ENCODE measurements at regions not wholly inside any gene's neighbourhood (a gene's known extent, or its start where the extent isn't known, plus 50 kb on each side); places are given as distances from the start of the nearest gene placed in this dataset.

GRCh38 chr6:23587582-23587981 is 538.4 kb upstream of the NRSN1 start:
- no peak overlapping the region for H3K27ac Mint-ChIP-seq
- peaks cover 1% of the 10 kb centered on the region for H3K36me3 Mint-ChIP-seq (ENCODE audit: insufficient read depth)
- peaks cover 15% of the 10 kb centered on the region for H3K4me1 Mint-ChIP-seq (ENCODE audit: low read depth)
- TF ChIP-seq CTCF (IDR thresholded peaks at IDR 0.05; ENCODE audit: unreplicated experiment), result no peak
- H3K4me3 Mint-ChIP-seq (ENCODE audit: low read depth), result no peak overlapping the region
- no peaks in the 10 kb centered on the region for H3K27me3 Mint-ChIP-seq
- no peaks in the 10 kb centered on the region for H3K9me3 Mint-ChIP-seq (ENCODE audit: low read depth)
- DNase-seq (ENCODE audit: low spot score, unreplicated experiment), result no peak

GRCh38 chr6:23589811-23590210 is 536.2 kb upstream of the NRSN1 start:
- no peaks in the 10 kb centered on the region for H3K27me3 Mint-ChIP-seq
- H3K9me3 Mint-ChIP-seq (ENCODE audit: low read depth), result no peaks in the 10 kb centered on the region
- no peak overlapping the region for H3K4me3 Mint-ChIP-seq (ENCODE audit: low read depth)
- DNase-seq (ENCODE audit: low spot score, unreplicated experiment), result no peak
- H3K36me3 Mint-ChIP-seq (ENCODE audit: insufficient read depth), result peaks cover 1% of the 10 kb centered on the region
- no peak for TF ChIP-seq CTCF (IDR thresholded peaks at IDR 0.05; ENCODE audit: unreplicated experiment)
- peak overlapping the region; percentile 37 for H3K27ac Mint-ChIP-seq
- peaks cover 2% of the 10 kb centered on the region for H3K4me1 Mint-ChIP-seq (ENCODE audit: low read depth)

- H3K4me3 Mint-ChIP-seq (ENCODE audit: low read depth), result no peak overlapping the region
- DNase-seq (ENCODE audit: low spot score, unreplicated experiment), result no peak
- H3K27me3 Mint-ChIP-seq, result no peaks in the 10 kb centered on the region
- no peaks in the 10 kb centered on the region for H3K4me1 Mint-ChIP-seq (ENCODE audit: low read depth)
- H3K27ac Mint-ChIP-seq, result no peak overlapping the region
- no peaks in the 10 kb centered on the region for H3K9me3 Mint-ChIP-seq (ENCODE audit: low read depth)
- H3K36me3 Mint-ChIP-seq (ENCODE audit: insufficient read depth), result no peaks in the 10 kb centered on the region
- no peak for TF ChIP-seq CTCF (IDR thresholded peaks at IDR 0.05; ENCODE audit: unreplicated experiment)
Observed at GRCh38 chr6:23590498-23591126, 535.4 kb upstream of the NRSN1 start.

GRCh38 chr6:23591761-23592160 is 534.3 kb upstream of the NRSN1 start:
- H3K9me3 Mint-ChIP-seq (ENCODE audit: low read depth), result no peaks in the 10 kb centered on the region
- H3K27me3 Mint-ChIP-seq, result no peaks in the 10 kb centered on the region
- DNase-seq (ENCODE audit: low spot score, unreplicated experiment), result no peak
- TF ChIP-seq CTCF (IDR thresholded peaks at IDR 0.05; ENCODE audit: unreplicated experiment), result no peak
- H3K36me3 Mint-ChIP-seq (ENCODE audit: insufficient read depth), result no peaks in the 10 kb centered on the region
- no peak overlapping the region for H3K4me3 Mint-ChIP-seq (ENCODE audit: low read depth)
- no peak overlapping the region for H3K27ac Mint-ChIP-seq
- H3K4me1 Mint-ChIP-seq (ENCODE audit: low read depth), result no peaks in the 10 kb centered on the region

GRCh38 chr6:23600118-23600517 is 525.9 kb upstream of the NRSN1 start:
- DNase-seq (ENCODE audit: low spot score, unreplicated experiment), result no peak
- no peak for TF ChIP-seq CTCF (IDR thresholded peaks at IDR 0.05; ENCODE audit: unreplicated experiment)
- H3K4me3 Mint-ChIP-seq (ENCODE audit: low read depth), result no peak overlapping the region
- H3K4me1 Mint-ChIP-seq (ENCODE audit: low read depth), result no peaks in the 10 kb centered on the region
- H3K27me3 Mint-ChIP-seq, result no peaks in the 10 kb centered on the region
- peaks cover 2% of the 10 kb centered on the region for H3K36me3 Mint-ChIP-seq (ENCODE audit: insufficient read depth)
- H3K9me3 Mint-ChIP-seq (ENCODE audit: low read depth), result peaks cover 18% of the 10 kb centered on the region
- no peak overlapping the region for H3K27ac Mint-ChIP-seq

Data from progenitor cell of endocrine pancreas (in vitro differentiated cells).